ENCODE measurements at regions not wholly inside any gene's neighbourhood (a gene's known extent, or its start where the extent isn't known, plus 50 kb on each side); places are given as distances from the start of the nearest gene placed in this dataset.
"Not testable (repeated sequence)": the region's sequence is repeated elsewhere in the genome, so short reads cannot be mapped to it uniquely, and the experiment has no call there.

DNA sequence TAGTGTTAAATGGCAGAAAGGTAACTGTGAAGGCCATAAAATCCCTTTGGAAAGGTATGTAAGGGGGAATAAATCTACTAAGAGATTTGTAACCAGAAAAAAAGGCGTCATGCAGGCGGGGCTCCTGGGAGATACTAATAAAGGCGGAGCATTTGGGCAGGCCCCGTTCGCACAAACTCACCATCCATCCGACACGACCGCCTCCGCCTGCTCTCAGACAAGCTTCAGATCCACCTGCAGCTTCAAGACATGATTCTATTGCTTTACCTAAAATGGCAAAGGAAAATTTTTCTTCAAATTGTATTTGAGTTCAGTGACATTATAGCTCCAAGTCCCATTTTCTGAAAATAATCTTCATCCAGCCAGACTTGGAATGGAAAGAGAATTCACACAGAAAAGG, 162.9 kb upstream of the SPATA31A3 start:
- TF ChIP-seq, protein P1, sequence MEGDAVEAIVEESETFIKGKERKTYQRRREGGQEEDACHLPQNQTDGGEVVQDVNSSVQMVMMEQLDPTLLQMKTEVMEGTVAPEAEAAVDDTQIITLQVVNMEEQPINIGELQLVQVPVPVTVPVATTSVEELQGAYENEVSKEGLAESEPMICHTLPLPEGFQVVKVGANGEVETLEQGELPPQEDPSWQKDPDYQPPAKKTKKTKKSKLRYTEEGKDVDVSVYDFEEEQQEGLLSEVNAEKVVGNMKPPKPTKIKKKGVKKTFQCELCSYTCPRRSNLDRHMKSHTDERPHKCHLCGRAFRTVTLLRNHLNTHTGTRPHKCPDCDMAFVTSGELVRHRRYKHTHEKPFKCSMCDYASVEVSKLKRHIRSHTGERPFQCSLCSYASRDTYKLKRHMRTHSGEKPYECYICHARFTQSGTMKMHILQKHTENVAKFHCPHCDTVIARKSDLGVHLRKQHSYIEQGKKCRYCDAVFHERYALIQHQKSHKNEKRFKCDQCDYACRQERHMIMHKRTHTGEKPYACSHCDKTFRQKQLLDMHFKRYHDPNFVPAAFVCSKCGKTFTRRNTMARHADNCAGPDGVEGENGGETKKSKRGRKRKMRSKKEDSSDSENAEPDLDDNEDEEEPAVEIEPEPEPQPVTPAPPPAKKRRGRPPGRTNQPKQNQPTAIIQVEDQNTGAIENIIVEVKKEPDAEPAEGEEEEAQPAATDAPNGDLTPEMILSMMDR (conservative IDR thresholded peaks at IDR 0.05; ENCODE audit: low read depth, low read length): not testable (repeated sequence)
- TF ChIP-seq CHD1 (IDR thresholded peaks at IDR 0.05; ENCODE audit: low read depth, low read length); POLR2A (IDR thresholded peaks at IDR 0.05; ENCODE audit: low read depth, low read length); RAD21 (IDR thresholded peaks at IDR 0.05; ENCODE audit: low read length); FOS (IDR thresholded peaks at IDR 0.05; ENCODE audit: low read depth, low read length); MAFK (IDR thresholded peaks at IDR 0.05; ENCODE audit: low read depth, low read length); CEBPB (IDR thresholded peaks at IDR 0.05; ENCODE audit: low read depth, low read length); BHLHE40 (IDR thresholded peaks at IDR 0.05; ENCODE audit: low read depth, low read length); NFE2L2 (IDR thresholded peaks at IDR 0.05; ENCODE audit: low read depth, low read length): not testable (repeated sequence)
